NCI-H748 (cell line): ENCODE measurements at regions not wholly inside any gene's neighbourhood (a gene's known extent, or its start where the extent isn't known, plus 50 kb on each side); places are given as distances from the start of the nearest gene placed in this dataset.
"Not testable (repeated sequence)": the region's sequence is repeated elsewhere in the genome, so short reads cannot be mapped to it uniquely, and the experiment has no call there.

Experiments used
- DNase-seq: peaks from one replicate; lab custom pipeline; 2025; ENCODE audit not compliant: unreplicated experiment; lab: John Stamatoyannopoulos, UW

GRCh38 chr13:68850160-68850559 is 1257.5 kb upstream of the ATXN8OS start:
- no peak for DNase-seq

DNA sequence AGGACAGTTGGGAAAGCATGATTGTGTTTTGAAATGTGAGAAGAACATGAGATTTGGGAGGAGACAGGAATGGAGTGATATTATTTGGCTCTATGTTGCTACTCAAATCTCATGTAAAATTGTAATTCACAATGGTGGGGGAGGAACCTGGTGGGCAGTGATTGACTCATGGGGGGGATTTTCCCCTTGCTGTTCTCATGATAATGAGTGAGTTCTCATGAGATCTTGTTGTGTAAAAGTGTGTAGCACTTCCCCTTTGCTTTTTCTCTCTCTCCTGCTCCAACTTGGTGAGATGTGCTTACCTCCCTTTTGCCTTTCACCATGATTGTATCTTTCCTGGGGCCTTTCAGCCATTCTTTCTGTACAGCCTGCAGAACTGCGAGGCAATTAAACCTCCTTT is 1261.0 kb upstream of the ATXN8OS start:
- DNase-seq: no peak

- DNase-seq: peak; percentile 22
These were observed 1273.3 kb upstream of the ATXN8OS start for GRCh38 chr13:68834375-68834774.

DNA sequence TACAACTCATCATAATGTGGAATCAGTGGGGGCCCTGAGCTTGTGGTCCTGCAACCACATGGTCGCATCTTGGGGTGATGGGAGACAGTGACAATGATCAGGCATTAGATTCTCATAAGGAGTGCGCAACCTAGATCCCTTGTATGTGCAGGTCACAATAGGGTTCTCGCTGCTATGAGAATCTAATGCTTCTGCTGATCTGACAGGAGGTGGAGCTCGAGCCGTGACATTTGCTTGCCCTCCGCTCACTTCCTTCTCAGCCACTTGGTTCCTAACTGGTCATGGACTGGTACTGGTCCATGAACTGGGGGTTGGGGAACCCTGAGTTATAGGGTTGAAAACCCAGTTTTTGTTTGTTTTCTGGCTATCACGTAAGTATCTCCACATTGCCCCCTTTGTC is 1290.9 kb upstream of the ATXN8OS start:
- DNase-seq: no peak

GRCh38 chr13:68813180-68813796 is 1294.3 kb upstream of the ATXN8OS start:
- no peak for DNase-seq

DNA sequence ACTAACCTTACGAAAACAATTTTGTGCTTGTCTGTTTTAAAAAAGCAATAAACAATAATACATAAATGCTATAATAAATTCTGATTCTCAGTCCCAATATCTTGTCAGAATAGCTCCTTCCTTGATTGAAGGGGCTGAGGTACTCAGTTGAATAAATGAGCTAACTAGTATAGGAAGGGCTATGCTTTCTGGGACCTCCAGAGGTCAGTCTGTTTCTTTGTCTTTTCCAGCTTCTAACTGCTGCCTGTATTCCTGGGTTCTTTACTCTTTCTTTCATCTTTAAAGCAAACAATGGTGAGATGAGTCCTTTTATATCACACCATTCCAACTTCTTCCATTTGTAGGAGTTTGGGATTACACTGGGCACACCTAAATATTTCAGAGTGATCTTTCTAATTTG is 1297.0 kb upstream of the ATXN8OS start:
- DNase-seq: peak; percentile 50

- no peak for DNase-seq
These were observed 1299.2 kb upstream of the ATXN8OS start for GRCh38 chr13:68808456-68808855.

DNA sequence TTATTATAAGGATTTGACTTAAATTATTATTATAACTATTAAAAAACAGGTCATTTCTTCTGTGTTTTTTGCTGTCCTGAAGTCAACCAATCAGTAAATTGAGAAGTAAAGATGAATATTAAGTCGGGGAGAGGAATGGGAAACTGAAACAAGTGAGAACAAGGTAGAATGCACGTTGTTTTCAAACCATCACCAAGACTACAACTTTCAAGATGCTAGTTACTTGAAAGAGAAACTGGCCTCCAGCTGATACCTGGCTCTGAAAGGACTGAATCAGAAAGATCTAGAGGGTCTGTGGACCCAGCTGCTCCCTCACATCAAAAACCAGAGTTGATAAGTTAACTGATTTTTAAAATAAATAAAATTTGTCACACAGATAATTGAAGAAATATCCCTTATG is 1301.5 kb upstream of the ATXN8OS start:
- no peak for DNase-seq

DNA sequence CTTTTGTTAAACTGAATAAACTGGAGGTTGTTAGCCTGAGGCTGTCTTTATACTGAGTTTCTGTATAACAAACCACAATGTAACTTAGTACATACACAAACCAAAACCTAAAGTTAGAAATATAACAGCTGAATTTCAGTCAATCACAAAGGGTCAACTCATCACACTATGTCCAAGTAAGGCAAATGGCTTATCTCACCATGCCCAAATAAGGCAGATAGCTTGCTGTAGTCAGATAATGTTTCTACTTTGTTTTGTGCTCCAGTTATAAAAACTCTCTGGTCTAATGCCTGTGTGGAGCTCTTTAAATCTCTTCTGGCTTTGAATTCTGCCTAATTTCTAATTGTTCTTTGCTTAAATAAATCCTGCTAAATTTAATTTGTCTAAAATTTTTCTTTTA is 1323.4 kb upstream of the ATXN8OS start:
- DNase-seq: no peak

DNA sequence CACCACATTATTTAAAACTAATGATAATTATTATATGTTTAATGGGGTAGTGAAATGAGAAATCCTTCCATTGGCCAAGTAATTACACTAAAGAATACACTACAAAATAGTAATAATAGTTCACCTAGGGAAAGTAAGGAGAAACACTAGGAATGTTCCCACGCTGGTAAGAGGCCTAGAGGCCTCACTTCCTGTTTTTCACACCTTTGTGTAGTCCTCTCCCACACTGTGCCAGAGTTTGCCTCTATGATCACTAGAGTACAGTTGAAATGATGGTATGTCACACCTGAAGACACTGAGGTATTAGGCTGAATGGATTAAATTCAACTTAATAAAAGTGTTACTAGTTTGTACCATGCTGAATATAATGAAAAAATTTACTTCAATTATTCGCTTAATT is 1348.0 kb upstream of the ATXN8OS start:
- DNase-seq: no peak

DNA sequence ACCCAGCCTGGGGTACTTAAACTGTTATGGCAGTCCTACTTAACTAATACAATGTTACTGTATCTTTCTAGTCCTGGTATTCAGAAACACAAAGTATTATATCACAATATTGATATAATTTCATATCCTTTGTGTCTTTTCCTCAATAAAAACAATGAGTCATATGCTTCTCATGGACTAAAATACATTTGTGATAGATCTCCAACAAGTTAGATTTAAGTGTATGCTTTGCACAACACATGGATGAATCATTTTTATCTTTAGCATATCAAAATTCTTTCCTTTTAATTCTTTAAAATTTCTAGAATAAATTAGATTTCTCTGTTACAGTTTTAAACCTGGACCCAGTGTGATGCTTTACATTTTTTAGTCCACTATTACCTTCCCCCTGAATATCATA is 1357.8 kb upstream of the ATXN8OS start:
- no peak for DNase-seq

- no peak for DNase-seq
These were observed 1359.6 kb upstream of the ATXN8OS start for GRCh38 chr13:68748038-68748437.

DNA sequence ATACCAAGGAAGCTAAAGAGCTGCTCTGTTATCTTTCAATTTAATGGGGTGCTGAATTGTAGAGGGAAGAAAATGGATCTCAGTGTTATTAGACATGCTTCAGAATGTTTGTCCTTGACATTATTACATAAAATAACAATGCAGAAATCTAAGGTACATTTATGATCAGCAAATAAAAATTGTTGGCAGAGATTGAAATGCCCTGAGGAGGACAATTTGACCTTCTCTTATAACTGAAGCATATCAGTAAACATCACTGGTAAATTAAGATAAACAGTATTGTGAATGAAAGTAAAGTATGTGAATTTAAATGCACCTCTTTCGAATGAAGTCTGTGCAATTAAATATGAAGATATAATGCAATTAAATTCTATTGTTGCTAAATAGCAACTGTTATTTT is 1362.1 kb upstream of the ATXN8OS start:
- DNase-seq: peak; percentile 61

DNA sequence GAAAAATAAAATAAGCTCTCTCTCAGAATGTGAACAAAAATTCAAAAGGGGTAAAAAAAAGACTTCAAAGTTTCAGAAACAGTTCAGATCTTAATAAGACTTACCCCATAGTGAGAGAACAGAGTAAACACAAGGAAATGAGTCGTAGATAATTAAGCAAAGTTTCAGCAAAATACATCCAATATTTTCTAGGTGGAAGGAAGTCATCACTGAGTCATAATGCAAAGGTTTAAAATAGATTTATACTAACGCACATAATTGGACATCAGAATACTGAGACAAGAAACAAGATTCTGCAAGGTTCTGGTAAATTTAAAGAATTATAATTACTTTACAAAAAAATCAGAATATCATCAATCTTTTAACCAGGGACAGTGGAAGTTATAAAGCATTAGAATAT is 1370.7 kb upstream of the ATXN8OS start:
- no peak for DNase-seq

GRCh38 chr13:68727798-68728197 is 1379.8 kb upstream of the ATXN8OS start:
- DNase-seq: no peak

DNA sequence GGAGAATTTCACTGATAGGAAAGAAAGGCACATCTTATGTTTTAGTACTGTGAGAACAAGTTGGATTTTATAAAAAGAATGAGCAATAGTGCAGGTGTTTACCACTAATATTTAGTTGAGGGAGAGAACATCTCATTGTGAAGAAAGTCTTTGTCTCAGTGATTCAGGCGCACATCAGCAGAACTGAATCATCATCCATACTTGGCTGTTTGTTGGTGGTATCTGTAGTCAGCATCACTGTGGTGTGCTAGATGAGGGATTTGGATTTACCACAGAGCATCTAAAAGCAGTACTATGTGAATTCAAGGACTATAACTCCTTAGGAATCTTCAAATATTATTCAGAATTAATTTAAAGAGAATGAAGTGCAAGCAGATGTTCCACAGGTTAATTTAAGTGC is 1380.5 kb upstream of the ATXN8OS start:
- no peak for DNase-seq

DNA sequence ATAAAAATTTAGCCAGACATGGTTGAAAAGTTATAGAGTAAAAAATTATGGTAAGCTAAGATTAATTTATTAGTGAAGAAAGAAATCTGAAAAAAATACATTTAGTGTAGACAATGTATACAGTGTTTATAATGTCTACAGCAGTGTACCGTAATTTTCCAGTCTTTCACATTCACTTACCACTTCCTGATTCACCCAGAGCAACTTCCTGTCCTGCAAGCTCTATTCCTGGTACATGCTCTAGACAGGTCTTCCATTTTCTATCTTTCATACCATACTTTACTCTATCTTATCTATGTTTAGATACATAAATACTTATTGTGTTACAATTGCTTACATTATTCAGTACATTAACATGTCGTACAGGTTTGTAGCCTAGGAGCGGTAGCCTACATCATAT is 1387.8 kb upstream of the ATXN8OS start:
- no peak for DNase-seq

- peak; percentile 49 for DNase-seq
These were observed 1392.0 kb upstream of the ATXN8OS start for GRCh38 chr13:68715651-68716050.

DNA sequence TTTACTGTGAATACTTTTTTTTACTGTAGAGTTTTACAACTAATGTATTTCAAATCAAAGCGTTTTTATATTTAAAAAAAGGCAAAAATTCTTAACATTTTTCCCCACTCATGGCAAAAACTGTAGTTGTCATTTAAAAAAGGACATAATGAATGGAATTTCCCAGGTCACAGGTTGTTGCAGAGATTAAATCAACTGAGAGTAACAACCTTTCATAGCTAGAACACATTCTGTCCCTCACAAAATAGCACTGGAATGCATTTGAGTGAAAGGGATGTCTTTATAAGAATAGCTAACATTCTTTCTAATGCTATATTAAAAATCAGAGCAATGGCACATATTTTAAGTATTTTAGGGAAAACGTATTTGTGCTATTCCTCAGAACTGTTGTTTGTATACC is 1393.3 kb upstream of the ATXN8OS start:
- DNase-seq: no peak

DNA sequence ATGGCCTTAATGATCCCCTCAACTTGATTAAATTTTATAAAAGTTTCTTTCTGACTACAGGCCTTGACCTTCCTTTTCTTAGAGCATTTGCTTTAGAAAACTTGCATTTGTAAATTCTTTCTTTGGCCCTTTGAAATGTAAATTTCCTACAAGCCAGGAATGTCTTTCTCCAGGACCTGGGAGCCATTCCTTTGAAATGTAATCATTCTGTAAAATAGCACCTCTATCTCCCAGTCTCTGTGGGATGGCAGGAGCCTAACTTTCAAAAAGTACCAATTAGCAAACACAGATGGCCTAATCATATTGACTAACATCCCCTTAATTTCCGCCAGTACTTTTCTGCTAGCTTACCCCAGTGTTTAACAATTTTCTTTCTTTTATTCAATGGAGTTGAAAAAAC is 1394.2 kb upstream of the ATXN8OS start:
- no peak for DNase-seq

DNA sequence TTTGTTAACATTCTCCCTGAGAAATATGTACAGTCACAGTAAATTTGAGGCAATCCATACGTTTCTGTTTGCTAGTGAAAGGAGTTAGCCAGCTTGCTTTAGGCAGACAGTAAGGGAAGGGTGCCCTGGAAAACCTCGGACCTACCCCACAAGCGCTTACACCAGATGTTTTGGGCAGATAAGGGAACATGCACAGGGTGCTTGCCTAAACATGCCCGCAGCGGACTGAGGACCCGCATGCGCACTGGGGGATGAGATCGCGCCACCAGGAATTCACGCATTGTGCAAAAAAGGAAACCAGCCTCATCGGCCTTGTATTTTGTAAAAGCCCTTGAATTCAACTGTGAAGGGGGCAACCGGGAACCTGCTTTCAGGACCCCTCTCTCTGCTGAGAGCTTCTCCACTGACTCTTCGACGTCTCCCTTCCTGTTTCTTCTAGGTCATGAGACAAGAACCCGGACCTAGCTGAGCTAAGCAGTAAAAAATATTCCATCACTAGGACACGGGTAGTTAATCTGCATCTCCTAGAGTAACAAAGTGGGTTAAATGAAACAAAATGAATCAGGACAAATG is 1399.2 kb upstream of the ATXN8OS start:
- no peak for DNase-seq

GRCh38 chr13:68706044-68706443 is 1401.6 kb upstream of the ATXN8OS start:
- DNase-seq: not testable (repeated sequence)

DNA sequence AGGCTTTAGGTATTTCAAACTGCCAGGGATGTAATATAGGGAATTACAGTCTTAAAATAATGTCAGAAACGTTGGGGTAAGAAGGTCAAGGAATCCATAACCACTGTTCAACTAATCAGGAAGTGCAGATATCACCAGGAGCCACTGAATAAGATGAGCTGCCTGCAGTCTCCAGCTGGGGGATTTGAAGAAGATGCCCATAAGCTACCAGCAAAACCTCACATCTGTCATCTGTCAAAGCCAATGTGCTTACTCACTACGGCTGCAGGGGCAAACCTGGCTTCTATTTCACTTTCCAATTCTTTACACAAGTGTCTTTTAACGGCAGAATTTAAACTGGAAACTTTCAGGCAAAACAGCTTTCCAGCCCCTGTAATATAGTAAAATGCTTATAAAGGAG is 1410.1 kb upstream of the ATXN8OS start:
- DNase-seq: no peak
